H1 (cell line): ENCODE measurements at regions not wholly inside any gene's neighbourhood (a gene's known extent, or its start where the extent isn't known, plus 50 kb on each side); places are given as distances from the start of the nearest gene placed in this dataset.

Experiments
- CTCF ChIA-PET: fragments of 300-600 bp; sonication (Branson Sonifier 250); formaldehyde crosslinking; loops from one replicate; lab custom pipeline; 2021; ENCODE audit not compliant: partially characterized antibody; lab: Charles Lee
- POLR2A ChIA-PET: fragments of 300-600 bp; sonication (Branson Sonifier 250); formaldehyde crosslinking; loops from one replicate; lab custom pipeline; 2021; ENCODE audit warnings: inconsistent platforms; ENCODE audit not compliant: partially characterized antibody; lab: Charles Lee
- DNase-seq, 2 experiments: peaks; one replicate each; pipeline versions ENCODE4 v3.0.0 to v3.0.0-alpha.2; 2010 to 2022; ENCODE audit warnings: low spot score in 2 of 2, low read depth in 1 of 2, mixed read lengths in 1 of 2
- FAIRE-seq: peaks from 2 replicates; lab custom pipeline; 2011; peaks lifted over from hg19 to GRCh38; lab: Jason Lieb, UNC
- H2AFZ ChIP-seq: 2 replicates; pipeline ENCODE4 v1.8.1; 2012; ENCODE audit warnings: low read length, inconsistent platforms
- H2AK5ac ChIP-seq: 2 replicates; pipeline ENCODE4 v1.6.1; 2013; ENCODE audit warnings: low read depth, low read length
- H2BK120ac ChIP-seq: replicated peaks from 2 replicates; pipeline ENCODE3; 2013; ENCODE audit warnings: low read depth, low read length, inconsistent platforms
- H2BK12ac ChIP-seq: 2 replicates; pipeline ENCODE4 v1.6.1; 2013; ENCODE audit warnings: low read depth, low read length
- H2BK15ac ChIP-seq: 2 replicates; pipeline ENCODE4 v1.6.1; 2013; ENCODE audit warnings: low read length
- H2BK20ac ChIP-seq: 2 replicates; pipeline ENCODE4 v1.6.1; 2013; ENCODE audit warnings: low read length
- H2BK5ac ChIP-seq: 2 replicates; pipeline ENCODE4 v1.6.1; 2013; ENCODE audit warnings: low read depth, low read length
- H3K14ac ChIP-seq: 2 replicates; pipeline ENCODE4 v1.6.1; 2013; ENCODE audit warnings: inconsistent platforms; ENCODE audit not compliant: insufficient read length
- H3K18ac ChIP-seq: 2 replicates; pipeline ENCODE4 v1.6.1; 2013; ENCODE audit warnings: low read length; ENCODE audit errors: extremely low read depth
- H3K23ac ChIP-seq: 2 replicates; pipeline ENCODE4 v1.6.1; 2013; ENCODE audit warnings: inconsistent platforms; ENCODE audit not compliant: insufficient read length
- H3K23me2 ChIP-seq: 2 replicates; pipeline ENCODE4 v1.6.1; 2013; ENCODE audit warnings: low read depth, low read length
- H3K27ac ChIP-seq: 2 replicates; pipeline ENCODE4 v1.6.1; 2011; ENCODE audit warnings: low read depth, low read length, inconsistent platforms
- H3K27me3 ChIP-seq, 4 experiments: replicated peaks in 1 of 4; 1 replicate in 1 of 4; 2 replicates in 3 of 4; pipeline versions ENCODE4 v1.6.1 to v1.8.1; 2011 to 2013; ENCODE audit warnings: low read length in 3 of 4, mild to moderate bottlenecking in 3 of 4, inconsistent platforms in 2 of 4, mixed read lengths in 2 of 4, moderate library complexity in 1 of 4; ENCODE audit not compliant: control insufficient read depth in 3 of 4, insufficient read depth in 3 of 4; ENCODE audit errors: extremely low read depth in 1 of 4
- H3K36me3 ChIP-seq, 4 experiments: 2 replicates each; pipeline versions ENCODE4 v1.6.1 to v1.8.1; 2011 to 2013; ENCODE audit warnings: mild to moderate bottlenecking in 4 of 4, low read length in 3 of 4, moderate library complexity in 2 of 4, control low read depth in 1 of 4, inconsistent platforms in 1 of 4; ENCODE audit not compliant: insufficient read depth in 4 of 4, control insufficient read depth in 2 of 4
- H3K4ac ChIP-seq: replicated peaks from 2 replicates; pipeline ENCODE3; 2013; ENCODE audit warnings: low read length, low read depth, mixed read lengths, inconsistent platforms; ENCODE audit not compliant: insufficient read length
- H3K4me1 ChIP-seq, 4 experiments: replicated peaks in 1 of 4; 1 replicate in 1 of 4; 2 replicates in 3 of 4; pipeline versions ENCODE4 v1.6.1 to v1.8.1; 2011 to 2013; ENCODE audit warnings: low read length in 3 of 4, inconsistent platforms in 2 of 4, mixed read lengths in 1 of 4; ENCODE audit not compliant: insufficient read depth in 4 of 4, control insufficient read depth in 3 of 4
- H3K4me2 ChIP-seq, 2 experiments: 2 replicates each; pipeline versions ENCODE4 v1.6.1 to v1.8.1; 2011 to 2013; ENCODE audit warnings: low read depth in 2 of 2, low read length in 2 of 2, control low read depth in 1 of 2, inconsistent platforms in 1 of 2, mild to moderate bottlenecking in 1 of 2; ENCODE audit not compliant: insufficient read depth in 1 of 2
- H3K4me3 ChIP-seq, 4 experiments: fragments of 200-600, 300-600 bp in 1 of 4; sonication (generic), shearing (Covaris generic), sonication (Bioruptor Twin) in 1 of 4; 2 replicates each; pipeline versions ENCODE4 v1.5.1 to v1.8.1; 2011 to 2016; ENCODE audit warnings: low read length in 4 of 4, low read depth in 3 of 4, control low read depth in 2 of 4, inconsistent platforms in 2 of 4, mild to moderate bottlenecking in 2 of 4, mixed read lengths in 1 of 4, moderate library complexity in 1 of 4; ENCODE audit not compliant: insufficient read depth in 2 of 4; ENCODE audit errors: extremely low read depth in 1 of 4
- H3K56ac ChIP-seq: replicated peaks from 2 replicates; pipeline ENCODE3; 2013; ENCODE audit warnings: low read depth, mild to moderate bottlenecking, mixed read lengths, low read length, inconsistent platforms; ENCODE audit not compliant: insufficient read length
- H3K79me1 ChIP-seq: 2 replicates; pipeline ENCODE4 v1.6.1; 2013; ENCODE audit warnings: low read depth, low read length, control low read depth
- H3K79me2 ChIP-seq, 2 experiments: 2 replicates each; pipeline versions ENCODE4 v1.6.1 to v1.8.1; 2012 to 2013; ENCODE audit warnings: low read length in 2 of 2, mild to moderate bottlenecking in 2 of 2, inconsistent platforms in 1 of 2; ENCODE audit not compliant: insufficient read depth in 2 of 2, control insufficient read depth in 1 of 2
- H3K9ac ChIP-seq, 4 experiments: replicated peaks in 1 of 4; 1 replicate in 1 of 4; 2 replicates in 3 of 4; pipeline versions ENCODE4 v1.6.1 to v1.8.1; 2011 to 2013; ENCODE audit warnings: low read depth in 3 of 4, low read length in 3 of 4, control low read depth in 2 of 4, mild to moderate bottlenecking in 2 of 4, moderate library complexity in 2 of 4, inconsistent platforms in 1 of 4; ENCODE audit errors: extremely low read depth in 1 of 4
- H3K9me3 ChIP-seq, 2 experiments: 2 replicates each; pipeline versions ENCODE4 v1.6.1 to v1.8.1; 2012 to 2013; ENCODE audit warnings: mild to moderate bottlenecking in 2 of 2, moderate library complexity in 2 of 2, control low read depth in 1 of 2, inconsistent platforms in 1 of 2, low read depth in 1 of 2, low read length in 1 of 2, mixed read lengths in 1 of 2; ENCODE audit not compliant: insufficient read depth in 2 of 2
- H4K20me1 ChIP-seq, 2 experiments: replicated peaks in 1 of 2; 2 replicates each; pipeline versions ENCODE3 to v1.8.1; 2011 to 2013; ENCODE audit warnings: inconsistent platforms in 2 of 2, low read length in 2 of 2, mild to moderate bottlenecking in 1 of 2; ENCODE audit not compliant: insufficient read depth in 2 of 2, control insufficient read depth in 1 of 2
- H4K5ac ChIP-seq: 2 replicates; pipeline ENCODE4 v1.6.1; 2013; ENCODE audit warnings: low read length, low read depth, mixed read lengths, inconsistent platforms; ENCODE audit not compliant: insufficient read length
- H4K8ac ChIP-seq: 2 replicates; pipeline ENCODE4 v1.8.0; 2013; ENCODE audit warnings: mild to moderate bottlenecking, moderate library complexity, low read length, inconsistent platforms; ENCODE audit not compliant: insufficient read depth; ENCODE audit errors: extremely low read depth
- H4K91ac ChIP-seq: replicated peaks from 2 replicates; pipeline ENCODE3; 2013; ENCODE audit warnings: low read length, mixed read lengths, inconsistent platforms; ENCODE audit not compliant: insufficient read length
- ASH2L ChIP-seq: fragments of 200-600, 300-600 bp; sonication (generic); IDR thresholded peaks from one replicate; pipeline ENCODE4 v1.7.1; 2017; ENCODE audit warnings: low read length
- CHD1 ChIP-seq: IDR thresholded peaks from 2 replicates; pipeline ENCODE4 v1.6.1; 2012; ENCODE audit warnings: low read depth, low read length, improper control_type of control experiment
- CHD2 ChIP-seq: IDR thresholded peaks from 2 replicates; pipeline ENCODE4 v1.6.1; 2012; ENCODE audit warnings: low read length, improper control_type of control experiment
- FOSL1 ChIP-seq: IDR thresholded peaks from 2 replicates; pipeline ENCODE4 v1.6.1; 2011; ENCODE audit warnings: mild to moderate bottlenecking, low read depth, low read length, moderate library complexity; ENCODE audit not compliant: insufficient read depth
- KDM1A ChIP-seq: fragments of 200-600, 300-600 bp; sonication (generic); IDR thresholded peaks from 2 replicates; pipeline ENCODE4 v1.7.1; 2016; ENCODE audit warnings: mild to moderate bottlenecking, low read length, borderline replicate concordance
- NRF1 ChIP-seq: IDR thresholded peaks from 2 replicates; pipeline ENCODE4 v1.6.1; 2011; ENCODE audit warnings: mild to moderate bottlenecking, low read depth, low read length, improper control_type of control experiment
- RFX5 ChIP-seq: IDR thresholded peaks from 2 replicates; pipeline ENCODE4 v1.6.1; 2011; ENCODE audit warnings: low read depth, low read length, improper control_type of control experiment, borderline replicate concordance
- RNF2 ChIP-seq: fragments of 200-900, 300-1000 bp; sonication (generic); IDR thresholded peaks from 2 replicates; pipeline ENCODE4 v1.7.1; 2016; ENCODE audit warnings: borderline replicate concordance, low read depth, mild to moderate bottlenecking, antibody characterized with exemption, low read length; ENCODE audit not compliant: poor library complexity, severe bottlenecking; ENCODE audit errors: missing control alignments
- SP2 ChIP-seq: IDR thresholded peaks from 2 replicates; pipeline ENCODE4 v1.6.1; 2012; ENCODE audit warnings: mild to moderate bottlenecking, low read length, inconsistent platforms
- TCF12 ChIP-seq: IDR thresholded peaks from 2 replicates; pipeline ENCODE4 v1.6.1; 2011; ENCODE audit warnings: low read depth, mild to moderate bottlenecking, low read length
- WGBS, 2 experiments: shearing (Covaris generic) in 1 of 2; methylation state at CpG; one replicate each; pipeline versions ENCODE4 v1.1.6 to v1.1.7; 2013 to 2015; ENCODE audit warnings: low lambda C conversion rate in 2 of 2, mixed read lengths in 2 of 2, inconsistent platforms in 1 of 2, low coverage in 1 of 2, missing lambda C conversion rate in 1 of 2; ENCODE audit not compliant: insufficient replicate concordance in 2 of 2, insufficient coverage in 1 of 2, insufficient read length in 1 of 2; ENCODE audit errors: extremely low coverage in 1 of 2, missing lambda C conversion rate in 1 of 2; 5-methylcytosine and 5-hydroxymethylcytosine counted together

DNA sequence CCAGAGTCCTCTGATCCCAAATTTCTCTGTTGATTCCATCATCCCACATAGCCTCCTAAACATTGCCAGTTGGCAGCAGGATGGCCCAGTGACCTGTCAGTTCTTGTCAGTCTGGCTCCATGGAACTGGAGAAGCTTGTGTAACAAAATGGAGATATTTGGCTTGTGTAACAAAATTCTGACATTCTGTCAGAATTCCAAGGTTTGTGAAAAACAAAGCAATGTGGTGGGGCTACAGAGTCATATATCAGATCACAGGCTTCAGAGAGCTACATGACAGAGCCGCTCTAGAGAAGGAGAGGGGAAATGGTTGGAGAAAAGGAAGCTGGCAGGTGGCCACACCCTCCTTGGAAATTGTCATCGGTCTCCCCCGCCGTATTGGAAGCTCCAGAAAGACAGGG, 75.4 kb upstream of the MAN2A1 start:
- H3K18ac ChIP-seq, result no peak overlapping the region
- H2BK12ac ChIP-seq, result no peak overlapping the region
- H2AK5ac ChIP-seq, result no peak overlapping the region
- no peak overlapping the region for H3K27ac ChIP-seq
- no peaks in the 10 kb centered on the region for H3K79me1 ChIP-seq
- no peak overlapping the region for H2BK120ac ChIP-seq
- H4K91ac ChIP-seq, result no peak overlapping the region
- H3K4me3 ChIP-seq, result no peak overlapping the region
- FAIRE-seq, result no peak
- H2AFZ ChIP-seq, result no peak overlapping the region
- H4K8ac ChIP-seq, result no peak overlapping the region
- POLR2A ChIA-PET, result no interaction called here
- no peaks in the 10 kb centered on the region for H3K36me3 ChIP-seq
- 98% methylated on average over 4 of the region's 4 CpGs; no CpG with 5 or more reads in 1 of the 2 experiments for WGBS, 2 experiments
- H3K9me3 ChIP-seq, result no peaks in the 10 kb centered on the region
- no peak for DNase-seq
- no peaks in the 10 kb centered on the region for H3K79me2 ChIP-seq
- no peak overlapping the region for H3K4me2 ChIP-seq
- no peak overlapping the region for H3K23ac ChIP-seq
- no peaks in the 10 kb centered on the region for H3K23me2 ChIP-seq
- H3K14ac ChIP-seq, result no peak overlapping the region
- TF ChIP-seq SP2 (no peak), FOSL1 (no peak), RNF2 (no peak), ASH2L (no peak), RFX5 (no peak), CHD2 (no peak), TCF12 (no peak), NRF1 (no peak), KDM1A (no peak), CHD1 (no peak)
- H2BK20ac ChIP-seq, result no peak overlapping the region
- no peak overlapping the region for H3K4ac ChIP-seq
- H4K5ac ChIP-seq, result no peak overlapping the region
- H2BK15ac ChIP-seq, result no peak overlapping the region
- H3K4me1 ChIP-seq, result no peaks in the 10 kb centered on the region
- H2BK5ac ChIP-seq, result no peak overlapping the region
- no peaks in the 10 kb centered on the region for H4K20me1 ChIP-seq
- CTCF ChIA-PET, result no interaction called here
- H3K27me3 ChIP-seq, result no peaks in the 10 kb centered on the region; a peak in 1 of 7 replicates
- no peak overlapping the region for H3K56ac ChIP-seq
- H3K9ac ChIP-seq, result no peak overlapping the region
